Activated T-cell treated with anti-CD3 and anti-CD28 coated beads, Interleukin-2, amount 50 U/mL, for 72 hours (primary cell): ENCODE measurements at regions not wholly inside any gene's neighbourhood (a gene's known extent, or its start where the extent isn't known, plus 50 kb on each side); places are given as distances from the start of the nearest gene placed in this dataset.

Source experiments
- ATAC-seq, 2 donors: fragments of 150-1000 bp; cut with Tn5 transposase; replicated peaks in 1 of 2; 2 replicates each; pipeline ENCODE4 v1.10.0; 2021; ENCODE audit warnings: moderate library complexity in 2 of 2, mild to moderate bottlenecking in 1 of 2
- DNase-seq, 2 donors: peaks; one replicate each; pipeline ENCODE4 v3.0.0; 2021 to 2022; ENCODE audit warnings: mixed read lengths in 1 of 2
- H3K27ac Mint-ChIP-seq: one replicate; pipeline ENCODE4 v1.8.0; 2022; ENCODE audit warnings: mild to moderate bottlenecking, moderate library complexity, mixed read lengths
- H3K27me3 Mint-ChIP-seq: one replicate; pipeline ENCODE4 v1.8.0; 2022; ENCODE audit warnings: low read depth, mixed read lengths
- H3K36me3 Mint-ChIP-seq, 2 donors: one replicate each; pipeline ENCODE4 v1.8.0; 2022; ENCODE audit warnings: mixed read lengths in 2 of 2, mild to moderate bottlenecking in 1 of 2; ENCODE audit not compliant: insufficient read depth in 2 of 2
- H3K4me1 Mint-ChIP-seq: one replicate; pipeline ENCODE4 v1.8.0; 2022; ENCODE audit warnings: low read depth, mixed read lengths
- H3K4me3 Mint-ChIP-seq, 2 donors: one replicate each; pipeline ENCODE4 v1.8.0; 2022; ENCODE audit warnings: mild to moderate bottlenecking in 2 of 2, mixed read lengths in 2 of 2, moderate library complexity in 2 of 2
- H3K9me3 Mint-ChIP-seq, 2 donors: one replicate each; pipeline ENCODE4 v1.8.0; 2022; ENCODE audit warnings: mixed read lengths in 2 of 2

DNA sequence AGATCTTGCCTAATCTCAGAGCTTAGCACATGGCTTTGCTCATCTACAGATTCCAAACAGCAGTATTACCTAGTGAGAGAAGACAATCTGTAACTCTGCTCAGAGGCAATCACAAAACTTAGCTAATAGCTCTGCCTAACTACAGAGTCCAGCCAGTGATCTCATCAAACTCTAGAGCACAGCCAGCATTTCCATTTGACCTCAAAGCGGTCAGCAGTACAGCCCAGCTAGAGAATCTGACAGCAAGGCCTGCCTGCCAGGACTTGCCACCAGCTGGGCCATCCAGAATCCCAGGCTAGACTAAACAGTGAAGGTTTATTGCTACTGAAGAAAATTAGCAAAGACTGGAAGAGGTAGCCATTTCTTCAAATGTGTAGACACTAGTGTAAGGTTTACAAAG is 217.9 kb upstream of the VLDLR start:
- H3K27me3 Mint-ChIP-seq, result peaks cover 14% of the 10 kb centered on the region
- H3K4me3 Mint-ChIP-seq, result no peak overlapping the region
- no peak overlapping the region for H3K27ac Mint-ChIP-seq
- no peaks in the 10 kb centered on the region for H3K4me1 Mint-ChIP-seq
- H3K9me3 Mint-ChIP-seq, result peaks cover 5 to 14% of the 10 kb centered on the region in 2 donors
- DNase-seq, result no peak
- no peak for ATAC-seq
- peaks cover 1 to 2% of the 10 kb centered on the region in 2 donors for H3K36me3 Mint-ChIP-seq

GRCh38 chr9:2406252-2406651 is 215.3 kb upstream of the VLDLR start:
- no peak for DNase-seq
- H3K36me3 Mint-ChIP-seq, result peaks cover 1 to 2% of the 10 kb centered on the region in 2 donors
- H3K27ac Mint-ChIP-seq, result no peak overlapping the region
- H3K27me3 Mint-ChIP-seq, result peaks cover 4% of the 10 kb centered on the region
- no peaks in the 10 kb centered on the region for H3K4me1 Mint-ChIP-seq
- no peak overlapping the region for H3K4me3 Mint-ChIP-seq
- no peak for ATAC-seq
- H3K9me3 Mint-ChIP-seq, result peaks cover 5 to 11% of the 10 kb centered on the region in 2 donors

- no peaks in the 10 kb centered on the region for H3K4me1 Mint-ChIP-seq
- ATAC-seq, result no peak
- peaks cover 3 to 8% of the 10 kb centered on the region in 2 donors for H3K9me3 Mint-ChIP-seq
- no peak for DNase-seq
- peaks cover 0 to 1% of the 10 kb centered on the region in 2 donors for H3K36me3 Mint-ChIP-seq
- H3K4me3 Mint-ChIP-seq, result no peak overlapping the region
- H3K27me3 Mint-ChIP-seq, result no peaks in the 10 kb centered on the region
- no peak overlapping the region for H3K27ac Mint-ChIP-seq
Observed at GRCh38 chr9:2407450-2407849, 214.1 kb upstream of the VLDLR start.

DNA sequence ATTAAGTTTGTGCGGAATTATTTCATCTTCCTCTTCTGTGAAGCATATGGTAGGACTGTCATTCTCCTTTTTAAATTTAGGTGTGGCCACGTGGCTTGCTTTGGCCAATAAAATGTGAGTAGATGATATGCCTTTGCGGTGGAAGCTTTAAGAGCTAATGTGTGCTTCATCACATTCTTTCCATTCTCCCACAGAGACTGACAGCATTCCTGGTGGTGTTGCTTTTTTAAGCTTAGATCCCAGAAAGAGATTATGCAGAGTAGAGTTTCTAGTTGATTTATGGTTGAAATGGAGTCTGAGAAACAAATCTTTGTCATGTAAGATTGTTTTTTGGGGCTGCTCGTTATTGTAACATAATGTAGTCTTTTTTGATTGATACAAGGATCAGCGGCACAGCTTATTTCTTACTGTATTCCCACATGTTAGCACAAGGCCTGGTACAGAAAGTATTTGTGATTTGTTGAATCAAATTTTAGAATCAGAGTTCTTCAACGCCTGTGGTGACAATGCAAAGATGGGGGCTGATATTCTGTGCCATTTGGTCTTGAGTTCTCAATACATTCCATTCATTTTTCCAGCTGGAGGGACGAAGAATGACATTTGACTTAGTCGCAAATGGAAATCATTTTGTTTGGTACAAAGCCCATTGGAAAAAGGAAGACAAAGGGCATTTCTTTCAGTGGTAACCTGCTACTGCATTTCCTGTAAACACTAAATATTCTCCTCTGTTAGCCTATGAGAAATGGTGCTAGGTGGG is 209.9 kb upstream of the VLDLR start:
- ATAC-seq, result no peak
- DNase-seq, result no peak
- Mint-ChIP-seq H3K4me3 (no peak overlapping the region), H3K36me3 (no peaks in the 10 kb centered on the region), H3K4me1 (no peaks in the 10 kb centered on the region), H3K27ac (no peak overlapping the region), H3K27me3 (no peaks in the 10 kb centered on the region), H3K9me3 (no peaks in the 10 kb centered on the region)

- Mint-ChIP-seq H3K4me3 (no peak overlapping the region), H3K4me1 (no peaks in the 10 kb centered on the region), H3K27me3 (no peaks in the 10 kb centered on the region), H3K27ac (no peak overlapping the region), H3K9me3 (no peaks in the 10 kb centered on the region), H3K36me3 (no peaks in the 10 kb centered on the region)
- DNase-seq (no peak), ATAC-seq (no peak)
Observed at GRCh38 chr9:2413160-2413805, 208.3 kb upstream of the VLDLR start.

- H3K27ac Mint-ChIP-seq, result no peak overlapping the region
- no peaks in the 10 kb centered on the region for H3K9me3 Mint-ChIP-seq
- H3K36me3 Mint-ChIP-seq, result no peaks in the 10 kb centered on the region
- ATAC-seq, result no peak
- DNase-seq, result no peak
- no peaks in the 10 kb centered on the region for H3K4me1 Mint-ChIP-seq
- no peak overlapping the region for H3K4me3 Mint-ChIP-seq
- no peaks in the 10 kb centered on the region for H3K27me3 Mint-ChIP-seq
Observed at GRCh38 chr9:2414465-2414864, 207.1 kb upstream of the VLDLR start.

DNA sequence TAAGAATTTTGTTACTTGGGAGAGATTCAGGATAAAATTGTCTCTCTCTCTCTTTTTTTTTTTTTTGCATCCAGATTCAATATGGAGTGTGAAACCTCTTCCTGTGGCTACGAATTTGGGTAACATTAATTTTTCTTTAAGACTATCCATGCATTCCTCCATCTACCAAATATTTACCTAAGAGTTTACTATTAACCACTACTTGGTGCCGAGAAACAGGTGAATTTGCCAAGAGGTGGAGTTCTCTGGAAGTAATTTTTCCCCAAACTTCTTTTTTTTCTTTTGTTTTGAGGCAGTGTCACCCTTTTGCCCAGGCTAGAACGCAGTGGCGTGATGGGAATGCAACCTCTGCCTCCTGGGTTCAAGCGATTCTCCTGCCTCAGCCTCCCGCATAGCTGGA is 206.3 kb upstream of the VLDLR start:
- no peak overlapping the region for H3K4me3 Mint-ChIP-seq
- H3K27ac Mint-ChIP-seq, result no peak overlapping the region
- no peaks in the 10 kb centered on the region for H3K36me3 Mint-ChIP-seq
- ATAC-seq (no peak), DNase-seq (no peak)
- no peaks in the 10 kb centered on the region for H3K27me3 Mint-ChIP-seq
- no peaks in the 10 kb centered on the region for H3K4me1 Mint-ChIP-seq
- H3K9me3 Mint-ChIP-seq, result no peaks in the 10 kb centered on the region

DNA sequence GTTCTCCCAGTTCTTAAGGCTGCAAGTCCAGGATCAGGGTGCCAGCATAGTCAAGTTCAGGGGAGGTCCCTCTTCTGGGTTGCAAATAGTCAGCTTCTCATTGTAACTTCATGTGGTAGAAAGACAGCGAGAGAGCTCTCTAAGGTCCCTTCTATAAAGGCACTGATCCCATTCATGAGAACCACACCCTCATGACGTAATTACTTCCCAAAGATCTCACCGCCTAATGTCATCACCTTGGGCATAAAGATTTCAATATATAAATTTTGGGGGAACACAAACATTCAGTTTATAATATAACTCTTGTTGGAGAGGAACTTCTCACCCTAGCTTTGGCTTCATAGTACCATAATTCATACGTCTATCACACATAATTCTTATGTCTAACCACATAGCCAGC is 203.9 kb upstream of the VLDLR start:
- Mint-ChIP-seq H3K4me3 (no peak overlapping the region), H3K4me1 (no peaks in the 10 kb centered on the region), H3K27ac (no peak overlapping the region), H3K9me3 (peaks cover 0 to 2% of the 10 kb centered on the region in 2 donors), H3K27me3 (no peaks in the 10 kb centered on the region), H3K36me3 (no peaks in the 10 kb centered on the region)
- DNase-seq, result no peak
- no peak for ATAC-seq

GRCh38 chr9:2418619-2419018 is 203.0 kb upstream of the VLDLR start:
- no peak for ATAC-seq

DNA sequence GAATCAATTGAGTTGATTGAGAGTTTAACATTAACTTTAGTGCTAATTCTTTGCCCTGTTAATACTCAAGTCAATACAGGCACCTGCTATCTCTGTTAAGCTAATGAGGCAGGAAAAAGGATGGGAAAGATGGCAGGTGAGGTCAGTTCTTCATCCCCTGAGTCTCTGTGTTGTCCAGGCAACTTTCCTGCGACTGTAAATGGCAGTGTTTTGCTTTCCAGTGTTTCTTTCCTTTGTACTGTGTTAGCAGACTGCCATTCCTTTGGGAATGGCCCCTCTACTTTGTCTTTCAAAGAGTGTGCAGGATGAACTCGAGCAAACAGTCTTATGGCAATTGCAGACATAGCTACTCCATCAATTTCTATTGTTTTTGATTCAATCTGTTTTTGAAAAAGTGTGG is 202.2 kb upstream of the VLDLR start:
- Mint-ChIP-seq H3K36me3 (no peaks in the 10 kb centered on the region), H3K27me3 (no peaks in the 10 kb centered on the region), H3K27ac (no peak overlapping the region), H3K9me3 (peaks cover 0 to 2% of the 10 kb centered on the region in 2 donors), H3K4me1 (no peaks in the 10 kb centered on the region), H3K4me3 (no peak overlapping the region)
- DNase-seq, result no peak
- no peak for ATAC-seq

More at GRCh38 chr9:2418619-2419018, 203.0 kb upstream of the VLDLR start:
- Mint-ChIP-seq H3K4me3 (no peak overlapping the region), H3K27me3 (no peaks in the 10 kb centered on the region), H3K36me3 (no peaks in the 10 kb centered on the region), H3K9me3 (peaks cover 0 to 2% of the 10 kb centered on the region in 2 donors), H3K4me1 (no peaks in the 10 kb centered on the region), H3K27ac (no peak overlapping the region)
- no peak for DNase-seq

DNA sequence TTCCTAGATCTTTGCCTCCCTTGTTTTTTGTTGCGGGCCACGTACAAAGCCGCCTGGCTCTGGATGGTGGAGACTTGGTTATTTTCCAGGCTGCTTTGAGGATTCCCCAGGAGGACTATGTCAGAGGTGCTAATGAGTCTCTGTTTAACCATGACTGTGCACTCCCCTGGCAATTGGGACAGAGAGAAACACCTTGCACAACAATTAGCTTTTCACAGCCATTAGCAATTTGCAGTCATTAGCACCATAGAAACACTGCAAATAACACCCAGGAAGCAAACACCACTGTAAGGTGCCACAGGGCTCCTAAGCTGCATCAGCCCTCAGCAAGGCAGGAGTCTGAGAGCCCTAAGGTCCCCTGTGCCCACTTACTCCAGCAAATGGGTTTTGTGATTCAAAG is 201.0 kb upstream of the VLDLR start:
- Mint-ChIP-seq H3K4me3 (no peak overlapping the region), H3K4me1 (no peaks in the 10 kb centered on the region)

GRCh38 chr9:2424619-2425033 is 197.0 kb upstream of the VLDLR start:
- Mint-ChIP-seq H3K4me3 (no peak overlapping the region), H3K9me3 (peaks cover 0 to 2% of the 10 kb centered on the region in 2 donors), H3K4me1 (no peaks in the 10 kb centered on the region), H3K27ac (no peak overlapping the region), H3K36me3 (no peaks in the 10 kb centered on the region), H3K27me3 (peaks cover 8% of the 10 kb centered on the region)
- no peak for ATAC-seq
- DNase-seq, result no peak

More for the DNA sequence above, 201.0 kb upstream of the VLDLR start:
- ATAC-seq, result no peak
- H3K27ac Mint-ChIP-seq, result no peak overlapping the region
- H3K36me3 Mint-ChIP-seq, result no peaks in the 10 kb centered on the region
- peaks cover 0 to 2% of the 10 kb centered on the region in 2 donors for H3K9me3 Mint-ChIP-seq
- no peaks in the 10 kb centered on the region for H3K27me3 Mint-ChIP-seq
- no peak for DNase-seq

- peaks cover 0 to 2% of the 10 kb centered on the region in 2 donors for H3K9me3 Mint-ChIP-seq
- ATAC-seq (no peak), DNase-seq (no peak)
- H3K27me3 Mint-ChIP-seq, result peaks cover 8% of the 10 kb centered on the region
- no peak overlapping the region for H3K27ac Mint-ChIP-seq
- H3K36me3 Mint-ChIP-seq, result no peaks in the 10 kb centered on the region
- H3K4me3 Mint-ChIP-seq, result no peak overlapping the region
- no peaks in the 10 kb centered on the region for H3K4me1 Mint-ChIP-seq
Observed at GRCh38 chr9:2425676-2426075, 195.9 kb upstream of the VLDLR start.
